ENCODE measurements at regions not wholly inside any gene's neighbourhood (a gene's known extent, or its start where the extent isn't known, plus 50 kb on each side); places are given as distances from the start of the nearest gene placed in this dataset.

DNA sequence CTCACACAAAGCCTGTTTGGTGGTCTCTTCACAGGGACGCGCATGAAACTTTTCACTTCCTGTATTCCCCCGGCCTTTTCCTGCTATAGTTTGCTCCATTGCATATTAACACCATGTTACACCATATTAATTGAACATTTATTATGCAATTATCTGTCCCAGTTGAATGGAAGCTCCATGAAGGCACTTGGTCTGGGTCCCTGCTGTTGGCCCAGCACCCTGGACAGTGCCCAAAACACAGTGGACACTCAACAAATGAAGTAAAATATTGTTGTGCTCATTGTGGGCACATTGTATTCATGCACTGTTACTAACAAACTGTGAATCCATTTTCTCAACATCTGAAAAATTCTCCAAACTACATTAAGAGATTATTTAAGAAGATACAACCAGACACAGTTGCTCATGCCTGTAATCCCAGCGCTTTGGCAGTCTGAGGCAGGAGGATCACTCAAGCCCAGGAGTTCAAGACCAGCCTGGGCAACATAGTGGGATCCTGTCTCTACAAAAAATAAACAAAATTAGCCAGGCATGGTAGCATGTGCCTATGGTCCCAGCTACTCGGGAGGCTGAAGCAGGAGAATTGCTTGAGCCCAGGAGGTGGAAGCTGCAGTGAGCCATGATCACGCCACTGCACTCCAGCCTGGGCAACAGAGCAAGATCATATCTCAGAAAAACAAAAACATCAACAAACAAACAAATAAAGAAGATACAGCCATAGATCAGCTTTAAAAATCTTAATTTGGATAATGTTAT, 292.7 kb upstream of the TENM3 start:
- intact Hi-C loops (cut with micrococcal nuclease), result no loop called here

- intact Hi-C loops (cut with micrococcal nuclease), result no loop called here
Observed at GRCh38 chr4:181951265-181951664, 291.9 kb upstream of the TENM3 start.

DNA sequence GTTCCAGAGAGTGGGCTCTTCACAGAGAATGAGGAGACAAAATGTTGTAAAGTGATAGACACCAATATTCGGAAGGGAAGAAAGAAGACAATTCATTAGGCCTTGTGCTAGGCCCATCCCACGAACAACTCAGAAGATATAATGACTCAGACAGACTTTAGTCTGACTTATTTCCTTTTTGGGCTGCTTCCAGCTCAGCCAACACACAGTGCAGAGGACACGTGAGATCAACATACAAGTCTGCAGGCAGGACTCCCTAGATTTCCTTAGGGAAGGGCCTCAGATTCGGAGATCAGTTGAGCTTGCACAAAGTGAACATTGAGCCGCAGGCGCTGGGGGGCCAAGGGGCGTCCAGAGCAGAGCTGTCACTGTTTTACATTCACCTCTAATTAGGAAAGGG, 290.7 kb upstream of the TENM3 start:
- intact Hi-C loops (cut with micrococcal nuclease), result no loop called here

GRCh38 chr4:181956512-181956911, 286.7 kb upstream of the TENM3 start:
- intact Hi-C loops (cut with micrococcal nuclease), result no loop called here

GRCh38 chr4:181957088-181957487, 286.1 kb upstream of the TENM3 start:
- intact Hi-C loops (cut with micrococcal nuclease), result no loop called here

GRCh38 chr4:181958446-181958845, 284.8 kb upstream of the TENM3 start:
- intact Hi-C loops (cut with micrococcal nuclease), result no loop called here

DNA sequence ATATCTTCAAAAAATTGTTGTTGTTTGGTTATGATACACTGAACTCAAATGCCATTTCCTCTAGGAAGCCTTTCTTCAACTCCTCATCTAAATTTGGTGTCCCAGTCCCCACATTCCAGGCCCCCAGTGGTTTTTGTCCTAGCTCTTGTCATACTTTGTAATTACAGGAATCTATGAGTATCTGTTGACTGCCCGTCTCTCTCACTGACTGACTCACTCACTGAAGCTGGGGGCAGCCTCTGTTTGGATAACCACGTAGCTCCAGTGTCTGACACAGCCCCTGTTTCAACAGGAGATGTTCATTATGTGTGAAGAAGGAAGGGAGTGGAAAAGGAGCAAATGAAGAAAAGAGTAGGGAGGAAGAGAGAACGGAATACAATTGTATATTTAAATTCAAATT, 284.1 kb upstream of the TENM3 start:
- intact Hi-C loops (cut with micrococcal nuclease), result no loop called here

DNA sequence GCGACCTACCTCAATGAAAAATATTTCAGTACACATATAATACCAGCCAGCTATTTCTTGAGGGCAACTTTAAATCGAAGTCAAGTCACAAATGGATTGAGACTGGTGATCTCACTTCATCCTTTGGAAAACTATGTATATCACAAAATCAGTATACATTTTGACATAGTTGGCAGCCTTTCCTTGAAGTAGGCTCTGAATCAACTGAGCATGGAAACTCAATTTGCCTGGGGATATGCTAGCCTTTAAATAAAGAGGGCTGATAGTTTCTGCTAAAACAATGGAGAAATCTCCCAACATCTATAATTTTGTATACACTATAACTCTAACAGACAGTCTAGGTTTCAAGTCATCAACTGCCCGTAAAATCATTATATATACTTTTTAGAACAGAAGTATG, 282.8 kb upstream of the TENM3 start:
- intact Hi-C loops (cut with micrococcal nuclease), result no loop called here

GRCh38 chr4:181962321-181962720, 280.9 kb upstream of the TENM3 start:
- intact Hi-C loops (cut with micrococcal nuclease), result no loop called here

DNA sequence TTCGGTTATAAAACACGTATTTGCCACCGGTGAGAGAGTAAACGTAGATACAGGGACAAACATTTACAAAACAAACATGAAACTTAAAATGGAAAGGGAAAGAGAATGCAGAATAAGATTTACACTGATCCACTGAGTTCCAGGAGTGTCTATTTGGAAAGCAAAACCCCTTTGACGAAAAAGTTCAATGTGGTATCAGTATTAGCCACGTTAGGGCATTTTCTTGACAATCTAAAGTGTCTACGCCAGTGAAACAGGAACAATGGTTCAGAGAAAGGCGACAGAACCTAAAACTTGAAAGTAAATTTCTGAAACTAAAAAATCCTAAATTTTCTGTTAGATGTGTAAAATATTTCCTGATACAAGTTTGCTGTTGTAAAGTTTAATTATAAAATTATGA, 278.5 kb upstream of the TENM3 start:
- intact Hi-C loops (cut with micrococcal nuclease), result no loop called here

GRCh38 chr4:181966104-181966551, 277.1 kb upstream of the TENM3 start:
- intact Hi-C loops (cut with micrococcal nuclease), result no loop called here

- intact Hi-C loops (cut with micrococcal nuclease), result no loop called here
Observed at GRCh38 chr4:181967401-181967800, 275.8 kb upstream of the TENM3 start.

DNA sequence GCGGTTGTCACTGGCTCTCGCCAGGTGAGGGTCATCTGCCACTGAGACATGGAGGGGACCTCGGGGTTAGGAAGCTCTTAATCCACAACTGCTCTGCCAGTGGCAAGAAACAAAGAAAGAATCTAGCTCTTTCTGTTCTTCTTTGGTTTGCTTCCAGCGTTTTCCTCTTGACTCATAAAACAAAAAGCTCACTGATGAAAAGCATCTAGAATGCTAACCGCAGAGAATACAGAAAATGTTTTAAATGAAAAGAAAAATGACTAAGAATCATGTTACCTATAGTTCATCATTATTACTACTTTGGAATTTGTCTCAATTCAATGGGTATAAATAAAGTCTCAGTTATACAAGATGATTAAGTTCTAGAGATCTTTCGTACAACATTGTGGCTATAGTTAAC, 274.8 kb upstream of the TENM3 start:
- intact Hi-C loops (cut with micrococcal nuclease), result no loop called here

DNA sequence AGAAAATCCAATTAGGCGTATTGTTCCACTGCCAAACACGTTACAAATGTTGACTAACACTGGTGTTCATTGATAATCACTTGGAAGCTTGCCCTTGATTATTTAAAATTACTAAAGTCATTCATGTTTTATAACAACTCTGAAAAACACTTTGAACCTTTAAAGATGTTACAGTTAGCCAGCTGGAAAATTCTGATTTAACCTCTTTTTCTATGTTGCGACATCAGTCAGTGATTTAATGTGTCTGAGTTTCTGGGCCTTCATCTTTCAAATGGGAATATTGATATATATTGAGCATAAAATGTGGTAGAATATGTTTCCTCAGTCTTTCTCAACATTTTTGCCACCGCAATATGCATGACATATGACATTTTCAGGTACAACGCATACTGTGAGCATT, 274.1 kb upstream of the TENM3 start:
- intact Hi-C loops (cut with micrococcal nuclease), result no loop called here

DNA sequence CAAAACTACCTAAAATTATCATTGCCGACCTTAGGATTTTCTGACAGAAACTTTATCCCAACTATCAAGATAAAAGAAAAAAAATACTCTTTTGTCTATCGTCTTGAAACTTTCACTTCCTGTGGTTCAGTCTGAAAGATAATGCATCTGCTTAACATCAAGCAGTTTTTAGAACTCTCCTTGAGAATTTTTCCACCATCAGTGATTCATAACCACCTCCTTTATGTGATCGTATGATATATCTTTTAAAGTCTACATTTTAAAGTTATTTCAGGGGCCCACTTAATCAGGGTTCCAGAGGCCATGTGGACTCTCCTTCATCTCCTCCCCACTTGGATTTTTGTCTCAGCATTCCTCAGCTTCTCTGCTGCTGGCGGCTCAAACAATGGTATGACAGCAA, 272.8 kb upstream of the TENM3 start:
- intact Hi-C loops (cut with micrococcal nuclease), result no loop called here

DNA sequence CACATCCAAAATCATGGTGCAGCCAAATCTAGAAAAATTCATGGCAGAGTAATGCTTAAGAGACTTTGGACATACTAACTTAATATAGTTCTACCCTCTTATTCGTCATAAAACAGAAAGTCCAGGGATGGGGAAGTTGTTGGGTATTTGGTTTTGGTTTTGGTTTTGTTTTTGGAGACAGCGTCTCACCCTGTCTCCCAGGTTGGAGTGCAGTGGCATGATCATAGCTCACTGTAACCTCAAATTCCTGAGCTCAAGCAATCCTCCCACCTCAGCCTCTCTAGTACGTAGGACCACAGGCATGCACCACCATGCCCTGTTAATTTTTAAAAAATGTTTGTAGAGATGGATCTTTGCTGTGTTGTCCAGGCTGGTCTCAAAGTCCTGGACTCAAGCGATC, 271.8 kb upstream of the TENM3 start:
- intact Hi-C loops (cut with micrococcal nuclease), result no loop called here

GRCh38 chr4:181971973-181972372, 271.2 kb upstream of the TENM3 start:
- intact Hi-C loops (cut with micrococcal nuclease), result no loop called here

GRCh38 chr4:181976764-181977163, 266.4 kb upstream of the TENM3 start:
- intact Hi-C loops (cut with micrococcal nuclease), result no loop called here

DNA sequence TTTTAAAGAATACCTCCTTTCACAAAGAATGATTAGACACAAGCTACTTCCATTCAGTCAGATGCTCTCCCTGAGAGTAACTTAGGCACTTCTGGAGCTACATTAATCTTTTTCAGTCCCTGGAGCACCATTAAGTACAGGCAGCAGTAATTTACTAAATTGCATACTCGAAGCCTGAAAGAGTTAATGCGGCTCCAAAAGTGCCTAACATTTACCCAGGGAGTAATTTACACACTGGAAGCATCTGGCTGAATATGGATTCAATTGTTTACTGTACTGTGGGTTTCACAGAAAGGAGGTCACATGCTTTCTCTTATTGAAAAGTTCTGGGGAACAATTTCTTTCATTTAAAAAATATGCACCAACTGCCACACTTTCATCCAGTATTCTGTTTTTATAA, 260.8 kb upstream of the TENM3 start:
- intact Hi-C loops (cut with micrococcal nuclease), result no loop called here

- intact Hi-C loops (cut with micrococcal nuclease), result no loop called here
Observed at GRCh38 chr4:181982856-181983255, 260.3 kb upstream of the TENM3 start.

GRCh38 chr4:181987392-181987791, 255.8 kb upstream of the TENM3 start:
- intact Hi-C loops (cut with micrococcal nuclease), result no loop called here

DNA sequence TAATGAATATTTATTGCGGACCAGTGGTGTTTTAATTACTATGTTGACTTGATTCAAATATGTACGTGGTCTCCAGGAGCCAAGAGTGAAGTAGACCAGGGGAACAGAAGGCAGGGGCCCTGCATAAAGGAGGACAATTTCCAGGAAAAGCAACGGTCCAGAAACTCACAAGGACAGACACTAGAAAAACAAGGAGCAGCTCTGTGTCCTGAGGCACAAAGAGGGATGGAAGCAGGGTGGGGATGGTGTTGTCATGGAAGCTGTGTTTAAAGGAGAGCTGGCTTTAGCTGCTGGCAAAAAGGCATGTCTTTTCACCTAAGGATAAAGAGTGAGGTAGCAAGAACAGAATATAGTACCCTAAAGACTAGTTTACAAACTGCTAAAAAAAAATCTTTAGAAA, 254.1 kb upstream of the TENM3 start:
- intact Hi-C loops (cut with micrococcal nuclease), result no loop called here

- intact Hi-C loops (cut with micrococcal nuclease), result no loop called here
Observed at GRCh38 chr4:181991369-181992108, 251.7 kb upstream of the TENM3 start.
